Epidermal melanocyte (primary cell): ENCODE measurements at regions not wholly inside any gene's neighbourhood (a gene's known extent, or its start where the extent isn't known, plus 50 kb on each side); places are given as distances from the start of the nearest gene placed in this dataset.
"Not testable (repeated sequence)": the region's sequence is repeated elsewhere in the genome, so short reads cannot be mapped to it uniquely, and the experiment has no call there.

Experiments used
- DNase-seq: peaks from one replicate; pipeline ENCODE4 v3.0.0; 2011; ENCODE audit warnings: low spot score; ENCODE audit not compliant: insufficient read length

DNA sequence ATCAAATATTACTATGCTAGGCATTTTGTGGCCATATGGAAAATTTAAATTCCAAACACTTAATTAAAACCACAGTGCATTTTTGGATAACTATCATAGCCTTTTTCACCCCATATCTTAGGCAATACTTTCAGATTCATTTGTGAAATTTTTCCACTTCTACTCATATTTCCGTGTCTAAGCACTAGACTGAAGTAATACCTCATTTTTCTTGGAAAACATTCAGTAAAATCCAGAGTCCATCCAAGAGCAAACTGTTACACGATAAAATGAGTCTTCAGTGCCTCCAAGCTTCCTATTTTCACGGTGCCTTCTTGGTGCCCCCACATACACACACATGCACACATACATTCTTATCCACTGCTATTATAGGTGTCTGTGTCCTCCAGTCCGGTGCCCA lies 845.9 kb downstream of the TBL1XR1 start:
- no peak for DNase-seq

DNA sequence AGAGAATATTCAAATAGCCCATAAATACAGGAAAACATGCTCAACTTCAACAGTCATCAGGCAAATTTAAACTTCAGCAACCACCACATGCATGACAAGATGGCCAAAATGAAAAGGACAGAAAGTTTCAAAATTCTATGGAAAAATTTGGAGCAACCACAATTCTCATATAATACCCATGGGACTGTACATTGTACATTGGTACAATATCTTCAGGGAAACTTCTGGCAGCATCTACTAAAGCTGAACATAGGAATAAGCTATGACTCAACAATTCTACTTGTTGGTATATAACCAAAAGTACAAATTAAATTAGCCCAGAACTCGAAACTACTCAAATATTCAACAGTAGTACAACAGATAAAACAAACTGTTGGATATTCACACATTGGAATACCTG lies 847.6 kb downstream of the TBL1XR1 start:
- no peak for DNase-seq

DNA sequence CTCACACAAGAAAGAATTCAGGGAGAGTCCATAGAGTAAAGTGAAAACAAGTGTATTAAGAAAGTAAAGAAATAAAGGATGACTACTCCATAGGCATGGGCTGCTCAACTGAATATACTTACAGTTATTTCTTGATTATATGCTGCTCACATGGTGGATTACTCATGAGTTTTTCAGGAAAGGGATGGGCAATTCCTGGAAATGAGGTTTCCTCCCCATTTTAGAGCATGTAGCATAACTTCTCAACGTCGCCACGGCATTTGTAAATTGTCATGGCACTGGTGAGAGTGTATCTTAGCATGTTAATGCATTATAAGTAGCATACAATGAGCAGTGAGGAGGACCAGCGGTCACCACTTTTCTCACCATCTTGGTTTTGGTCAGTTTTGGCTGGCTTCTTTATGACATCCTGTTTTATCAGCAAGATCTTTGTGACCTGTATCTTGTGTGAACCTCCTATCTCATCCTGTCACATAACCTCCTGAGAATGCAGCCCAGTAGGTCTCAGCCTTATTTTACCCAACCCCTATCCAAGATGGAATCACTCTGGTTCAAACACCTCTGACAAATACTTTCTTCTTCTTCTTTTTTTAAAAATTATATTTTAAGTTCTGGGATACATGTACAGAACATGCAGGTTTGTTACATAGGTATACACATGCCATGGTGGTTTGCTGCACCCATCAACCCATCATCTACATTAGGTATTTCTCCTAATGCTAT lies 849.7 kb downstream of the TBL1XR1 start:
- no peak for DNase-seq

DNA sequence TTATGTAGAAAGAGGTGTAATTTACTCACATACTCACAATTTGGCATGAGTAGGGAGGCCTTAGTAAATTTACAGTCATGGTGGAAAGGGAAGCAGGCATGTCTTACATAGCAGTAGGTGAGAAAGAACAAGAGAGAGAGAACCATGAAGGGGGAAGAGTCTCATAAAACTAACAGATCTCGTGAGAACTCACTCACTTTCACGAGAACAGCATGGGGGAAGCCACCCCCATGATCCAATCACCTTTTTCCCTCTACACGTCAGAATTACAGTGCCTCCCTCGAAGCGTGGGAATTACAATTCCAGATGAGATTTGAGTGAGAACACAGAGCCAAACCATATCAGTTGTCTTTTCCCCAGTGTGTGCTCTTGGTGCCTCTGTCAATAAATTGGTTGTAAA lies 855.3 kb downstream of the TBL1XR1 start:
- DNase-seq, result no peak

DNA sequence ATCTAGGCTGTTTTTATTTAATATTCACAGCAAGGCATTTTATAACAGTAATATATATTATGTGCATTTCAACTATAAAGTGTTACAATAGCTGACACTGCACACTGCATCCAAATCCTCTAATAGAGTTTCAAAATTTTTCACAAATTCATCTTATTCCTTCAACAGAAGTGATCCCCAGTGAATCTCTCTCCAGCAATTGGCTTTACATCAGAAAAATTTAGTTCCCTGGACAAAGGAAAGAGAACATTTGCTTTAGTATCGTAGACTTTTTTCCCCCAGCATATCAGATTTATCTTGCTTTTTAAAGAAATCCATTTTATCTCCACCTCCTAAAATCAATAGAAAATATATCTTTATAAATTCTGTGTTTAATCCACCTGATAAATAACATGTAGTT lies 868.6 kb downstream of the TBL1XR1 start:
- no peak for DNase-seq

DNA sequence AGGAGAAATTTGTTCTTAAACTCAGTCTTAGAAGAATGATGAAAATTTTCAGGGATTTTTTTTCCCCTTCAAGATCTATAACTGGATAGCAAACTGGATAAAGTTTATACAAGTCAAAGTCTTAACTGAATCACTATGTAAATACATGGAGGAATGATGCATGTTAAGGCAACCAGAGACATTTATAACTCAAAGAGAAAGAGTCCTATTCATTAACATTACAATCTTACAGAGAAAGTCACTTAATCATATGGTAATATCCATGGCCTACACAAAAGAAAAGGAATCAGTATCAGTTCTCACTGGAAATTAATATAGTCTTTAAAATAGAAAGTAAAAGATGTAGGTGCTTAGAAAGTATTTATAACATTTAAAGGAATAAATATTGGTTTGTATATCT lies 869.1 kb downstream of the TBL1XR1 start:
- DNase-seq, result no peak

DNA sequence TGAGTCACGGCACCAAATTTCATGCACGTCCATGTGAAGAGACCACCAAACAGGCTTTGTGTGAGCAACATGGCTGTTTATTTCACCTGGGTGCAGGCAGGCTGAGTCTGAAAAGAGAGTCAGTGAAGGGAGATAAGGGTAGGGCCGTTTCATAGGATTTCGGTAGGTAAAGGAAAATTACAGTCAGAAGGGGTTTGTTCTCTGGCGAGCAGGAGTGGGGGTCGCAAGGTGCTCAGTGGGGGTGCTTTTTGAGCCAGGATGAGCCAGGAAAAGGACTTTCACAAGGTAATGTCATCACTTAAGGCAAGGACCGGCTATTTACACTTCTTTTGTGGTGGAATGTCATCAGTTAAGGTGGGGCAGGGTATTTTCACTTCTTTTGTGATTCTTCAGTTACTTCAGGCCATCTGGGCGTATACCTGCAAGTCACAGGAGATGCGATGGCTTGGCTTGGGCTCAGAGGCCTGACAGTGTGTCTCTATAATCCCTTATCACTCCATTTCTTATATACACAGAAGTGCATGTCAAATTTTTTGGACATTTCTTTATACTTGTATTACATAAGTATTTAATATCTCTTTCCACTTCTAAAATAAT lies 870.3 kb downstream of the TBL1XR1 start:
- DNase-seq, result not testable (repeated sequence)

DNA sequence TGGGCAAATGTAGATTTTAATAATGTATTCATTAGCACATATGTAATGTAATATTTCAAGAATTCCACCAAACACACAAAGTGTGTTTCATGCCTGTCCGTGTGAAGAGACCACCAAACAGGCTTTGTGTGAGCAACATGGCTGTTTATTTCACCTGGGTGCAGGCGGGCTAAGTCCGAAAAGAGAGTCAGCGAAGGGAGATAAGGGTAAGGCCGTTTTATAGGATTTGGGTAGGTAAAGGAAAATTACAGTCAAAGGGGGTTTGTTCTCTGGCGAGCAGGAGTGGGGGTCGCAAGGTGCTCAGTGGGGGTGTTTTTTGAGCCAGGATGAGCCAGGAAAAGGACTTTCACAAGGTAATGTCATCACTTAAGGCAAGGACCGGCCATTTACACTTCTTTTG lies 875.8 kb downstream of the TBL1XR1 start:
- DNase-seq, result not testable (repeated sequence)

DNA sequence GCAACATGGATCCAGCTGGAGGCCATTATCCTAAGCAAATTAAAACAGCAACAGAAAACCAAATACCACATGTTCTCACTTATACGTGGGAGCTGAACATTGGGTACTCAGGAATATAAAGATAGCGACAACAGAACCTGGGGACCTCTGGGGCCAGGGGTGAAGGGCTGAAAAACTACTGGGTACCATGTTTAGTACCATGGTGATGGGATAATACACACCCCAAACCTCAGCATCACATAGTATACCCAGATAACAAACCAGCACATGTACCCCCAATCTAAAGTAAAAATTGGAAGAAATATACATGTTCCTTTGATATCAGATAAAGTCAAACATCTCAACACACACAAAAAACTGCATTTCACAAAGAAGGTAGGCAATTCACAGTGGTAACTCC lies 876.2 kb downstream of the TBL1XR1 start:
- DNase-seq, result no peak

DNA sequence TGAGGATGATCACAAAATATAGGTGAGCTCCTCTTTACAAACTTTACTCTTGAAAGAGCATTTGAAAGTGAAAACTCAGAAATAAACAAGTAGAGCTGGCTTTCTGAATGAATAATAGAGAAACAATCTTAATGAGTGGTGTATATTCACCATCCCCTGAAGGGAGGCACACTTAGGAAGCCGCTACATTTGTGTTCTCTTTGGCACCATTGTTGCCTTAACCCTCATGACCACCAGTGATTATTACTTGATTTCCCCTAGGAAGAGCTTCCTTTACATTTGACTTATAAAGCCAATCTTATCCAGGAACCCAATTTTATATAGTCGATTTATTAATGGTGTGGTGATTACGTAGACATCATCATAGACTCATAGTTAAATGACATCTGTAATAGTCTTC lies 883.9 kb downstream of the TBL1XR1 start:
- DNase-seq, result no peak

DNA sequence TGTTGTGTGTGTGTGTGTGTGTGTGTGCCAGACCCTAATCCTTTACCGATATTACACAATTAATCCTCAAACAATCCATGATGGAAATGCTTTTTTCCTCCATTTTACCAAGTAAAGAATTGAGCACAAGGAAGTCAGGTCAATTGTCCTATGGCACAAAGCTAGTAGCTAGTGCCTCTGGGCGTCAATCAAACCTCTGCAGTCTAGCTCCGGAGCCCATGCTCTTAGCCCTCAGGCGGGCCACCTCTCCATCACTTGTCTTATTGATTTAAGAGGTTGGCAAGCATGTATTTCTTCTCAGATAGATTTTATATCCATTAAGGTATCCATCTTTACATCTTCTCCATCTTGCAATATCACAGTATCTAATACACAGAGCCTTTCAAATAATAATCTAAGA lies 886.6 kb downstream of the TBL1XR1 start:
- no peak for DNase-seq

DNA sequence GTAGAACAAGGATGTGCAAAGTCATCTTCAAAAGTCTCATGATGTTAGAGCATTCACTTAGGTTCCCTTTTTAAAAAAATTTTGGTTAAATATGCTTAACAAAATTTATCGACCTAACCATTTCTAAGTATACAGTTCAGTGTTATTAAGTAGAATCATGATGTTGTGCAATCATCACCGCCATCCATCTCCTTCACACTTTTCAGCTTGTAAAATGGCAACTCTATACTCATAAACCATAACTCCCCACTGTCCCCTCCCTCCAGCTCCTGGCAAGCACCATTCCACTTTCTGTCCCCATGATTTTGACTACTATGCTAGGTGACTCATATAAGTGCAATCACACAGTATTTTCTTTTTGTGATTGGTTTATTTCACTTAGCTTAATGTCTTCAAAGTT lies 895.0 kb downstream of the TBL1XR1 start:
- no peak for DNase-seq

DNA sequence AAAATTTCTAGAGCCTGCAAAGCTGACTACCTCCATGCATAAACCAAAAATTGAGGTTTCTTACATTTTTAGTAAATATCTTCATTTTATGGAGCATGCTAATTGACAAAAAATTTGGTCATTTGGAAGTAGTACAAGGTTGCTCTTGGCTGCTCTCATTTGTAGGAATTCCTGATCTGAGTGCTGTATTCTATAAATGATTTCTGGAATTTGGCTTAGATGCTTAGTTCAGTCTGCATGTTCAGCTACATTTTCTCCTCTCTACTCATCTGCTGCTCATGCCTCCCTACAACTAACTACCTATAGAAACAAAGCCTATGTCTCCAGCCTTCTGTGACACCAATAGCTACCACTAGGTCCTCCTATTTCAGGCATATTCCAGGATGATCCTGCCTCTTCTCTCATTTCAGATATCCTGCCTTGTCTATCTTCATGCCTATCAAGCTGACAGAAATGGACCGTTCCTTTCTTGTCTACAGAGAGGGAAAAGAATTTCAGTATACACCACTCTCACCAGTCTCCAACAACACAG lies 901.1 kb downstream of the TBL1XR1 start:
- DNase-seq, result no peak

DNA sequence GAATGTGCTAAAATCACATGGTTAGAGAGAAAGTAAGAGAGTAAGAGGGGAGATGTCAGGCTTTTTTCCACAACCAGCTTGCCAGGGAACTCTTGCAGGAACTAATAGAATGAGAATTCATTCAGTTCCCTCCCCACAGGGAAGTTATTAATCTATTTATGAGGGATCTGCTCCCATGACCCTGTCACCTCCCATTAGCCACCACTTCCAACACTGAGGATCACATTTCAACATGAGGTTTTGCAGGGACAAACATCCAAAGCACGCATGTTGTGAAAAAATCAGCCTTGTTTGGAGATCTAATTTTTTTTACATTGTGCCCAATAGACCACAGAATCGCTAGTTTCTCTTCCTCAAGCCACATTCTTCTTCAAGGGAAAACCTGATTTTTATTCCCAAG lies 904.0 kb downstream of the TBL1XR1 start:
- no peak for DNase-seq

DNA sequence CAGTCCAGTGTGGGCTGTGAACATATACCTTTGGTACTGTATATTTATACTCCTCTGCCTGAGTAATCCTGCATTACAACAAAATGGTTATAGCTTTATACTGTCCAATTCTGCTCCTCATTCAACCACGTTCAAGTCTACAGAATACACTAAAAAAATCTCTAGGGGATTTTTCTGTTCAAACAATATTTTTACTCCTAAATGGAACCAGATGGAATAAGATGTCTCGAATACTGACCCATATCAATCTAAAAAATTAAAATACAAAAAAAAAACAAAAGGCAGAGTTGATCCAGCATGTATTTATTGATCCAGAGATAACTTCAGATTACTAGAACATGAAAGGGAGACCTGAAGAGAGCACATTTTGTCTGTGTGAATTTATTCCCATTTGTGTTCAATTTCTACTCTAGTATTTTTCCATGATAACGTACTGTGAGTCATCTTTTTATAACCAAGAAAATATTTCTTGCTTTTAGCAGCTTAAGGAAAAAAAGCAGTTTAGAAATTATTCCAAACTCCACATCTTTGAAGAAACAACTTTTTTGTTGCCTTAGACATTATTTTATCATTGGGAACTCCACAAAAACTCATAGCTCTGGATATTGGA lies 910.7 kb downstream of the TBL1XR1 start:
- DNase-seq, result no peak

DNA sequence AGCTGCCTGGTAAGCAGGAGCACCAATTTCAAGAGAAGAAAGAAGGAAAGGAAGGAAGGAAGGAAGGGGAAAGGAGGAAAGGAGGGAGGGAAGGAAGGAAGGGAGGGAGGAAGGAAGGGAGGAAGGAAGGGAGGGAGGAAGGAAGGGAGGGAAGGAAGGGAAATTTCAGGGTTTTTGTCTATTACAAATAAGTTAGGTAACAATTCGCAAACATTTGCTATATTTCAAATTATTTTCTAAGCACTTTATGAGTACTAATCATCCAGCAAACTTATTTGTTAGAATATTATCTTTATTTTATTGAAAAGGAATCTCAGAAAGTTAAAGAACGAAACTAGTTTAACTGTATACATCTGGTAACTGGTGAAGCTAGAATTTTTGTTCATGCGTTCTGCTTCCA lies 921.7 kb downstream of the TBL1XR1 start:
- DNase-seq, result no peak

DNA sequence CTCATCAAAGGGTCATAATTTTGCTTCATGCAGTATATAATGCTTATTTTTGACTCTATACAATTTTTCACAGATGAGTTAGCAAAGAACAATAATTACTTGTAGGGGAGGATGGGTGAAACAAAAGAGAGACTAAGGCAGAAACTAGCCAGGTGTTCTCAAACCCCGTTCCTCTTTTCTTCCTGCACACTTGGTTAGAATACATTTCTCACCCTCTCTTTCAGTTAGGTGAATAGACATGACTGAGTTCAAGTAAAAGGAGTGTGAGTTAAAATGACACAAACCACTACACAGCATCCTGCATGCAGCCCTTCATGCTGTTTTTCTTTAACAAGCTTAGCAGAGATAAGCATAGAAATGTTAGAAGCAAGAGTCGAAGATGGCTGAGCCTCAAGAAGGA lies 922.2 kb downstream of the TBL1XR1 start:
- no peak for DNase-seq

DNA sequence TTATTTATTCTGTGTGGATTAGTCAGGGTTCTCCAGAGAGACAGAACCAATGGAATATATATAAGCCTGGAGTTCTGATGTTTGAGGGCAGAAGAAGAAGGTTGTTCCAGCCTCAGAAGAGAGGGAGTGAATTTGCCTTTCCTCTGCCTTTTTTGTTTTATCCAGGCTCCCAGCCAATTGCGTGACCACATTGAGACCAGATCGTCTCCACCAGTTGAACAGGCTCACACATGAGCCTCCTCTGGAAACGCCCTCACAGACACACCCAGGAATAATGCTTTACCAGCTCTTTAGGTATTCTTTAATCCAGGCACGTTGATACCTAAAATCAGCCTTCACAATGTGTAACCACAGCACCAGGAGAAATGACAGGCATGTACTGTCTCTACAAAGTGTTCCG lies 923.1 kb downstream of the TBL1XR1 start:
- DNase-seq, result no peak

DNA sequence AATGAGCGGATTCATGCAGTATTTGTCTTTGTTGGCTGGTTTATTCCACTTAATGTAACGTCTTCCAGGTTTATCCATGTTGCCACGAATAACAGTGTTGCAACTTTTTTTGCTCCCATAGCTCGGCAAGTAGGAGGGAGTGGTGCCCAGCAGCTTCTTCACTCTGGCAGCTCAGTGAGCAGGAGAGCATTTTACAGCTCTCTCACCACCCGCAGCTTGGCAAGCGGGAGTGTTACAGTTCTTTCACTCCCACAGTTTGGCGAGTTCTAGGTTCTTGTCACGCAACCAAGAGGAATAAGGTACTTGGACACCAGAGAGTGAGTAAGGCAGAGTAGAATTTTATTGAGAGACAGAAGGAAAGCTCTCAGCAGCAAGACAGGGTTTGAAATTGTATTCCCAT lies 935.2 kb downstream of the TBL1XR1 start:
- no peak for DNase-seq

DNA sequence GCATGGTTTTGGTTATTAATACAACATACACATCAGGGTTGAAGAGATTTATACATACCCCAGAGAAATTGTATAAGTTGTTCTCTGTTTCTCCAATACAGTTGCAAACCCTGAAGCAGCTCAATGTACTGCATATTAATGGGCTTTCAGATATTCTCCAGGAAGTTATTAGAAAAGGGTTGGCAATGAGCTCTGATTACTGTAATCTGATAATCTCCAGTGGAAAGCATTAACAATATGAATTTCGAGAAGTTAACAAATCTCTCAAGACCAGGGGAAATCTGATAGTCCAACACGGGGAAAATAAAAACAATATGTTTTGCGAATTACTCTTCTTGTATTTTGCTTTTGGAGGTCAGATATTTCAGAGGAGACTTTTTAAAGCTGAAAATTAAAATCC lies 950.1 kb downstream of the TBL1XR1 start:
- no peak for DNase-seq

DNA sequence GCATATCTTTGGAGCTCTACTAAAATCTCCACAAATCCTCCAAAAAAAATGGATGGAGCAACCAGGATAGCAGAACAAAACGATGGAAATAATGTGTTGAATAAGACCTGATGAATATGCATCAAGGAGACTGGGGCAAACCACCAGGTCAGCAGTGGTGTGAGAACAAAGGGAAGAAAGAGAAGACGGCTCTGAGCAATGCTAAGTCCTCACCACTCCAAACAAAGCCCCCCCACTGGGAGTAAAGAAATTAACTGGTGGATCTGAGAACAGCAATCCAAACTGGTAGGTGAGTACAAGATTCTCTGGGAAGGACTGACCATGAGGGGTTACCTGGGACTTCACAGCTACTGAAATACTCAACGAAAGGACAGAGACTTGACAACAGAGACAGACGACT lies 977.3 kb downstream of the TBL1XR1 start:
- no peak for DNase-seq

DNA sequence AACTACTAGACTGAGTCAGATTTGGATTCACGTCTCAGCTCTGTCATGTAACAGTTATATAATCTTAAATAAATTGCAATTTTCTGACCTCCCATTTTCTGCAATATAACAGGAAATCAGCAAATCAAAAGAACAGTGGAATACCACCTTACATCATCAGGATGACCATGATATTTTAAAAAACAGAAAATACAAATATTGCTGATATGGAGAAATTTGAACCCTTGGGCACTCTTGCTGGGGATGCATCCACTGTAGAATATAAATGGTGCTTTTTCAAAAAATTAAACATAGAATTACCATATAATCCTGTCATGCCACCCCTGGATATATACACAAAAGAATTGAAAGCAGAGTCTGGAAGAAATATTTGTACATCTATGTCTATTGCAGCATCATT lies 982.5 kb downstream of the TBL1XR1 start:
- DNase-seq, result no peak

DNA sequence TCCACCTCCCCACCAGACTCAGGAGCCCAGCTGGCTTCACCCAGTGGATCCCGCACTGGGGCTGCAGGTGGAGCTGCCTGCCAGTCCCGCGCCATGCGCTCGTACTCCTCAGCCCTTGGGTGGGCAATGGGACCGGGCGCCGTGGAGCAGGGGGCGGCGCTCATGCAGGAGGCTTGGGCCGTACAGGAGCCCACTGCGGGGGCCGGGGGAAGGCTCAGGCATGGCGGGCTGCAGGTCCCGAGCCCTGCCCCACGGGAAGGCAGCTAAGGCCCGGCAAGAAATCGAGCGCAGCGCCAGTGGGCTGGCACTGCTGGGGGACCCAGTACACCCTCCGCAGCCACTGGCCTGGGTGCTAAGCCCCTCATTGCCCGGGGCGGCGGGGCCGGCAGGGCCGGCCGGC lies 984.0 kb downstream of the TBL1XR1 start:
- DNase-seq, result not testable (repeated sequence)
